ENCODE measurements at regions not wholly inside any gene's neighbourhood (a gene's known extent, or its start where the extent isn't known, plus 50 kb on each side); places are given as distances from the start of the nearest gene placed in this dataset.

- TF ChIP-seq USF2 (IDR thresholded peaks at IDR 0.05; ENCODE audit: low read length) (no peak), PHF8 (conservative IDR thresholded peaks at IDR 0.05; ENCODE audit: low read depth, low read length) (no peak), CHD1 (IDR thresholded peaks at IDR 0.05; ENCODE audit: low read depth, low read length) (no peak)
Observed at GRCh38 chr11:87555101-87555500, 517.4 kb downstream of the TMEM135 start (continued).
